Lower leg skin (tissue), 4 donors: ENCODE measurements at regions not wholly inside any gene's neighbourhood (a gene's known extent, or its start where the extent isn't known, plus 50 kb on each side); places are given as distances from the start of the nearest gene placed in this dataset.

ENCODE experiments used
- DNase-seq, 2 donors: peaks; one replicate each; pipeline ENCODE4 v3.0.0-alpha.2; 2019; ENCODE audit warnings: low spot score in 2 of 2
- H3K4me3 ChIP-seq: fragments of 200-600 bp; sonication (generic); 2 replicates; pipeline ENCODE4 v1.5.1; 2017; ENCODE audit warnings: mild to moderate bottlenecking, low read depth; ENCODE audit not compliant: poor library complexity, severe bottlenecking
- POLR2A ChIP-seq, 2 donors: fragments of 450-650 bp; IDR thresholded peaks; one replicate each; pipeline ENCODE4 v1.6.1; 2016 to 2017; ENCODE audit warnings: antibody characterized with exemption in 2 of 2, mild to moderate bottlenecking in 1 of 2, moderate library complexity in 1 of 2
- WGBS, 2 donors: methylation state at CpG; one replicate each; pipeline ENCODE4 v1.1.5; 2018; 5-methylcytosine and 5-hydroxymethylcytosine counted together
- intact Hi-C: fragments of 100-400 bp; cut with DNase I; formaldehyde crosslinking; loops from one replicate; pipeline ENCODE4 v1.15.0; 2023; ENCODE audit warnings: low total_unique reads
- TF ChIP-seq, protein P1 (sequence below), 3 donors: fragments of 450-650 bp; IDR thresholded peaks; one replicate each; pipeline ENCODE4 v1.5.1; 2016; ENCODE audit warnings: antibody characterized with exemption in 3 of 3, mild to moderate bottlenecking in 3 of 3, moderate library complexity in 2 of 3

DNA sequence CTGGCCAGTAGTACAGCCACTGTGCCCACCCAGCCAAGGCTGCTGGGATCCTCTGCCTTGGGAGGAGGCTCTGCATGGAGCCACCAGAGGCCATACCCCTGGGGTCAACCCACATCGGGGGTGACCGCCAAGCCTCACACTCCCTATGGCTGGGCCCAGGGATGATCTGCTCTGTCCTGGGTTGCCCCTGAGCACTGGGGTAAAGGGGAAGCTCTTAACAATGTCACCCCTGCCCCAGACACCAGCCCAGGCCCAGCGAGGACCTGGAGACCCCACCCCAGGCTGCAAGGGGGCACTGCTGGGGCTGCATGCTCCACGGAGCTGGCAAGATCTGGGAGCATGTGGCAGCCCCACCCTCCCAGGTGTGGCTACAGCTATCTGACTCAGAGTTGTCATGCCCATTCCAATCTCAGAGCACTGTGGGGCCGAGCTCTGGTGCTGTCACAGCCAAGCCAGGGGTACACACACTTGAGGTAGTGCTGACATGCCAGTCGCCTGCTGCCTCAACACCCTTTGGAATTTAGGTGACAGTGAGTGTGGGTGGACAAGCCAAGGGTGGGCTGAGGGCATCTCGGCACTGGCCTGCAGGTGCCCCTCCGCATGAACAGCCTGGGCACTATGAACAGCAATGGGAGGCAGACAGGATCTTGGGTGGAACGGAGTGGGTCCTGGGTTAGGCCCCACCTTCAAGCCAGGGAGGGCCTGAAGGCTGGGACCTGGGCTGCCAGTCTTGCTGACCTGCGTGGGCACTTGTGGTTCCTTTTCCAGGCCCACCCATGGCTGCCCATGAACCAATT lies 427.7 kb downstream of the LRRIQ3 start:
- intact Hi-C loops: no loop called here
- no peak for TF ChIP-seq POLR2A (IDR thresholded peaks at IDR 0.05)
- TF ChIP-seq, protein P1, sequence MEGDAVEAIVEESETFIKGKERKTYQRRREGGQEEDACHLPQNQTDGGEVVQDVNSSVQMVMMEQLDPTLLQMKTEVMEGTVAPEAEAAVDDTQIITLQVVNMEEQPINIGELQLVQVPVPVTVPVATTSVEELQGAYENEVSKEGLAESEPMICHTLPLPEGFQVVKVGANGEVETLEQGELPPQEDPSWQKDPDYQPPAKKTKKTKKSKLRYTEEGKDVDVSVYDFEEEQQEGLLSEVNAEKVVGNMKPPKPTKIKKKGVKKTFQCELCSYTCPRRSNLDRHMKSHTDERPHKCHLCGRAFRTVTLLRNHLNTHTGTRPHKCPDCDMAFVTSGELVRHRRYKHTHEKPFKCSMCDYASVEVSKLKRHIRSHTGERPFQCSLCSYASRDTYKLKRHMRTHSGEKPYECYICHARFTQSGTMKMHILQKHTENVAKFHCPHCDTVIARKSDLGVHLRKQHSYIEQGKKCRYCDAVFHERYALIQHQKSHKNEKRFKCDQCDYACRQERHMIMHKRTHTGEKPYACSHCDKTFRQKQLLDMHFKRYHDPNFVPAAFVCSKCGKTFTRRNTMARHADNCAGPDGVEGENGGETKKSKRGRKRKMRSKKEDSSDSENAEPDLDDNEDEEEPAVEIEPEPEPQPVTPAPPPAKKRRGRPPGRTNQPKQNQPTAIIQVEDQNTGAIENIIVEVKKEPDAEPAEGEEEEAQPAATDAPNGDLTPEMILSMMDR (IDR thresholded peaks at IDR 0.05): no peak
- 86 to 93% methylated on average over 8 to 9 of the region's 10 CpGs for WGBS, 2 donors

DNA sequence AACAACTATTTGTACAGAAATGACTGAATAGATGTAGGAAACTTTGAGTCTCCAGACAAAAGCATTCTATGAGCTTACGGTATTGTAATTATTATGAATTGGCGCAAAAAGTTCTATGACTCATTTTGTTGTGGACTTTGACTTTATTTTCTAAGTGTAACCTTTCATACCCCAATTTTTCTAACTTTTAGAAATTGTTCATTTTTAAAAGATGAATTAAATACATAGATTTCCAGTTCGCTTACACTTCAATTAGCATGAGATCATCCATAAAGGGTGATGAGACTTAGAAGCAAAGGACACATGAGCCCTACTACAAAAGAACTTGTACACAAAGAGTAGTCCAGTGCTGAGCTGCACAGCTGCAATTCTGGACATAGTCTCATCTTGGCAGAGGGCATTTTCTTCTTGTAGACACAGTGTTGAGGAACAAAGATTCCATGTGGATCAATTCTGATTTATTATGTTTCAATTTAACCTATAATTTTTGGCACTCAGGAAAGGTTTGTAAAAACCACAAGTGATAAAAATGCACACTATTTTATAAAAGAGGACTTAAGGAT lies 431.1 kb downstream of the LRRIQ3 start:
- H3K4me3 ChIP-seq: no peak overlapping the region
- DNase-seq: no peak
- TF ChIP-seq POLR2A (IDR thresholded peaks at IDR 0.05): no peak
- TF ChIP-seq, protein P1 (IDR thresholded peaks at IDR 0.05): no peak
- intact Hi-C loops: no loop called here
- 72 to 73% methylated on average over 3 of the region's 3 CpGs for WGBS, 2 donors

More for the DNA sequence above, 427.7 kb downstream of the LRRIQ3 start:
- DNase-seq: no peak
- H3K4me3 ChIP-seq: no peak overlapping the region

DNA sequence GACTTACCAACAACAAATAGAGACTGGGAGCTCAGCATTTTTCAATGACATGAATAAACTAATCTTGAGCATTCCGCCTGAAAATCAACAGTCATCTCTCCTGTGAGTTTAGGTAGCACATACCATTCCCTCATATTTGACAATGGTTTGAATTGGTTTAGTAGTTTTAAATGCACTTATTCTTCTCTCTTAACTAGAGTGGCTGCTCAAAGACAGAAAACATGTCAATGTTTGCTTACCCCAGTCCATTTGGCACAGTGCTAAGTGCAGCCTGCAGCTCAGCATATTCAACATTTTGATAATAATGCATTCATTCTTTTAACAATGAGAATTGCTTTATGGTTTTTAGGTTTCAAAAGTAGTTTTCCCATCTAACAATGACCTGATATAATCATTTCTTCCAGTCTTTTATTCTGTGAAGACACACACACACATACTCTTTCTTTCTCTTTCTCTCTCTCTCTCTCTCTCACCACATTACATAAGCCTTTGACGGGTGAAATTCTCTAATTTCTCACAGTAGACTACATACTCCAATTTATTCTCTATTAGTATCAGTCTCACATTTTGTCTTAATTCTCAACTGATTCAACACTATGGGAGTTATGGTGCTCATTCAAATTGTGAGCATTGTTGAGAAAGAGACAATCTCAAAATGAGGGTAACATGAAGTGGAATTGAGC lies 432.3 kb downstream of the LRRIQ3 start:
- 85 to 89% methylated on average over 2 of the region's 2 CpGs for WGBS, 2 donors
- intact Hi-C loops: no loop called here
- TF ChIP-seq, protein P1 (IDR thresholded peaks at IDR 0.05): no peak
- TF ChIP-seq POLR2A (IDR thresholded peaks at IDR 0.05): no peak
- H3K4me3 ChIP-seq: no peak overlapping the region
- DNase-seq: no peak

DNA sequence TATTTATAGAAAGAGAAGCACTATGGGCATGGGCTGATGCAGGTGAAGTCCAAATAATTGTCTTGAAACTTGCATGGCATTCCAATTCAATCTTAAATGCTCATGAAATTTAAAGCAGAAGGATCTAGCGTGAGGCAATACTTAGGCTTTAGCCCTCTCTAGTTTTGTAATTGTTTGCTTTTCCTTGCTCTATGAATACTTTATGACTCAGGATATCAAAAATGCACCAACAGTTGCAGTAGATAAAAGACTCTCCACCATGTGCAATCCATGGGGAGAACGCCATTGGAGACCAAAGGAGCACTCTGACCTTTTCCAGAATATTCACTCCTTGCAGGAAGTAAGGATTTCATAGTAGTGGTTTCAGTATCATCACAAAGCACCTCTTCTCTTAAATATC lies 436.4 kb downstream of the LRRIQ3 start:
- intact Hi-C loops: loop anchor here (5.0 kb wide), 1 partner anchor 1326 kb away; no protein-coding TSS in a partner anchor
- no peak for DNase-seq
- H3K4me3 ChIP-seq: no peak overlapping the region
- no peak for TF ChIP-seq POLR2A (IDR thresholded peaks at IDR 0.05)
- WGBS, 2 donors: 95 to 97% methylated on average over 2 of the region's 2 CpGs

DNA sequence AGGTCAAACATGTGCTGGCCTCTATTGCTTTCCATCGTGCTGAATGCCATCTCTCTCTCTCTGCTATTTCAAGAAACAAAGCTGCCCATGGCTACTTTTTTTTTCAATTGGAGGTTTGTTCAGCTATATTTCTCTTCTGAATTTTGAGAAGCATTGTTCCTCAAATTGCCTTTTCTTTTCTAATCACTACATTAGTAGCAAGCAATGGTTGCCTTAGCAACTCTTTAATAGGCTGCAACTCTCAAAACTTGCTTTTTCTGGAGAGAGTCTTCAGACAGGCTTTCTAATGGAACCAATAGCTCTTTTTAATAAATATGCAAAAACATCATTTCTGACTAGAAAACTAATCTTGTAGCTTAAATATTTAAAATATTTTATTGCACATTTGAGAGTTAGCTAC lies 439.0 kb downstream of the LRRIQ3 start:
- intact Hi-C loops: no loop called here

More for the DNA sequence above, 439.0 kb downstream of the LRRIQ3 start:
- no peak for DNase-seq
- TF ChIP-seq, protein P1 (IDR thresholded peaks at IDR 0.05): no peak
- TF ChIP-seq POLR2A (IDR thresholded peaks at IDR 0.05): no peak
- no peak overlapping the region for H3K4me3 ChIP-seq
- WGBS, 2 donors: 57 to 60% methylated on average over 1 of the region's 1 CpG
